Mesothelial cell of epicardium (in vitro differentiated cells): ENCODE measurements at regions not wholly inside any gene's neighbourhood (a gene's known extent, or its start where the extent isn't known, plus 50 kb on each side); places are given as distances from the start of the nearest gene placed in this dataset.

Experiments used
- DNase-seq, 2 experiments: peaks; one replicate each; pipeline ENCODE4 v3.0.0; 2021; ENCODE audit warnings: low spot score in 2 of 2; ENCODE audit not compliant: unreplicated experiment in 2 of 2
- H3K27ac Mint-ChIP-seq: 2 replicates; pipeline ENCODE4 v1.8.0; 2021; ENCODE audit warnings: mixed read lengths
- H3K27me3 Mint-ChIP-seq: 2 replicates; pipeline ENCODE4 v1.8.0; 2021; ENCODE audit warnings: low read depth, mixed read lengths
- H3K36me3 Mint-ChIP-seq: 2 replicates; pipeline ENCODE4 v1.8.0; 2021; ENCODE audit warnings: mixed read lengths
- H3K4me1 Mint-ChIP-seq: 2 replicates; pipeline ENCODE4 v1.8.0; 2021; ENCODE audit warnings: mixed read lengths
- H3K4me3 Mint-ChIP-seq: 2 replicates; pipeline ENCODE4 v1.8.0; 2021; ENCODE audit warnings: mild to moderate bottlenecking, moderate library complexity, mixed read lengths
- H3K9me3 Mint-ChIP-seq: 2 replicates; pipeline ENCODE4 v1.8.0; 2021; ENCODE audit warnings: mixed read lengths
- TF ChIP-seq, protein P1 (sequence below): fragments of 200-600 bp; sonication (generic); IDR thresholded peaks from one replicate; pipeline ENCODE4 v1.5.0; 2021; ENCODE audit warnings: antibody characterized with exemption; ENCODE audit not compliant: unreplicated experiment

DNA sequence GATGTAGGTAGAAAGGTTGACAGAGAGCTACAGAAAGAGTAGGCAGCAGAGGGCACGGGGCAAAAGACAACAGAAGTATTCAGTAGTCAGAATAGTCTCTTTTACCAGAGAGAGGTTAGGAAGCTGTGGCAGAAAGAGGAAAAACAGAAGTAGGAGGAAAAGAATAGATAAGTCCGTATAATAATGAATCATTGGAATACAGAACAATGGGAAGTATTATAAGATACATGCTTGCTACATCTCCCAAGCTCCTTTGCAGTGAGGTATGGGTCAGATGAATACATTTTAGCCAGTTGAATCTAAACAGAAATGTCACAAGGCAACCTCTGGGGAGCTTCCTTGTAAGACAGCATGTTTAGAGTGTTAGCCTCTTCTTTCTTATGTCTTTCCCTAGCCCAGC is 570.5 kb upstream of the CITED2 start:
- Mint-ChIP-seq H3K27ac (no peak overlapping the region), H3K27me3 (no peaks in the 10 kb centered on the region), H3K4me1 (peaks cover 22% of the 10 kb centered on the region), H3K36me3 (peaks cover 3% of the 10 kb centered on the region), H3K4me3 (no peak overlapping the region), H3K9me3 (peaks cover 19% of the 10 kb centered on the region)
- no peak for DNase-seq
- TF ChIP-seq, protein P1, sequence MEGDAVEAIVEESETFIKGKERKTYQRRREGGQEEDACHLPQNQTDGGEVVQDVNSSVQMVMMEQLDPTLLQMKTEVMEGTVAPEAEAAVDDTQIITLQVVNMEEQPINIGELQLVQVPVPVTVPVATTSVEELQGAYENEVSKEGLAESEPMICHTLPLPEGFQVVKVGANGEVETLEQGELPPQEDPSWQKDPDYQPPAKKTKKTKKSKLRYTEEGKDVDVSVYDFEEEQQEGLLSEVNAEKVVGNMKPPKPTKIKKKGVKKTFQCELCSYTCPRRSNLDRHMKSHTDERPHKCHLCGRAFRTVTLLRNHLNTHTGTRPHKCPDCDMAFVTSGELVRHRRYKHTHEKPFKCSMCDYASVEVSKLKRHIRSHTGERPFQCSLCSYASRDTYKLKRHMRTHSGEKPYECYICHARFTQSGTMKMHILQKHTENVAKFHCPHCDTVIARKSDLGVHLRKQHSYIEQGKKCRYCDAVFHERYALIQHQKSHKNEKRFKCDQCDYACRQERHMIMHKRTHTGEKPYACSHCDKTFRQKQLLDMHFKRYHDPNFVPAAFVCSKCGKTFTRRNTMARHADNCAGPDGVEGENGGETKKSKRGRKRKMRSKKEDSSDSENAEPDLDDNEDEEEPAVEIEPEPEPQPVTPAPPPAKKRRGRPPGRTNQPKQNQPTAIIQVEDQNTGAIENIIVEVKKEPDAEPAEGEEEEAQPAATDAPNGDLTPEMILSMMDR = no peak

- peaks cover 22% of the 10 kb centered on the region for H3K4me1 Mint-ChIP-seq
- peaks cover 11% of the 10 kb centered on the region for H3K9me3 Mint-ChIP-seq
- H3K36me3 Mint-ChIP-seq = peaks cover 3% of the 10 kb centered on the region
- H3K27ac Mint-ChIP-seq = peak overlapping the region; percentile 96
- TF ChIP-seq, protein P1 = no peak
- DNase-seq = no peak
- no peak overlapping the region for H3K4me3 Mint-ChIP-seq
- no peaks in the 10 kb centered on the region for H3K27me3 Mint-ChIP-seq
Measured at GRCh38 chr6:139944131-139944530, 569.7 kb upstream of the CITED2 start.

DNA sequence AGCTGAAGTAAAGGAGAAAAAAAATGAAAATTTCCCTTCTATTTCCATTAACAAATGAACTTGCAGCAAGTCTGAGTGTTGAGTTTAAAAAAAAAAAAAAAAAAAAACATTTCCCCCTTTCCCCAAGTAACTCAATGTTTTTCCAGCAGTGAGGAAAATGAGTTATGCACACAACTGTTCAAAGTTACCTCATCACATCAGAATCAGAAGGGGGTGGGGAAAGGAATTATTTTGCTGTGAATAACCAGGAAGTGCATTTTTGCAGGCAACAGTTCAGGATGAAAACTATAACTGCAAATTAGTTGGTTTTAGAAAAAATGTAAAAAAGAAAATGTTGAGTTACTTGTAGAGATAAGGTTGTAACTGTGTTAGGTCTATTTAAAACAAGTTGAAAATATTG is 568.9 kb upstream of the CITED2 start:
- Mint-ChIP-seq H3K27me3 (no peaks in the 10 kb centered on the region), H3K4me1 (peaks cover 22% of the 10 kb centered on the region), H3K36me3 (no peaks in the 10 kb centered on the region), H3K4me3 (no peak overlapping the region), H3K27ac (peak overlapping the region; percentile 96), H3K9me3 (peaks cover 4% of the 10 kb centered on the region)
- TF ChIP-seq, protein P1 = no peak
- no peak for DNase-seq

DNA sequence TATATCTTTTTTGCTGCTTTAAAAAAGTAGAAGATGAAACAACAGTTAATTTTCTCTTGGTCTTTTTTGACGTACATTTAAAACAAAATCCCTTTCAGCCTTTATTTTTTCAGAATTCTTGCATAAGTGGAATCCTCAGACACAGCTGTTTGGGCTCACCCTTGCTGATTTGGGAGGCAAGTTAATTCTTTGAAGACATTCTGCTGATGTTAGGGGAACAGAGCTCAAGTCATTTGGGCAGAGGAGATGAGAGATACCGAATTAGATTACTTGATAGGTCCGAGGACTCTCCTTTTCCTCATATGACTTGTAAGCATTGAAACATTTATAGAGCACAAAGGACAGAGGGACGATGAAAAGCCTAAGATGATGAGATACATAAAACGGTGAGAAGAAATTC is 567.9 kb upstream of the CITED2 start:
- H3K4me1 Mint-ChIP-seq = peaks cover 22% of the 10 kb centered on the region
- H3K4me3 Mint-ChIP-seq = no peak overlapping the region
- TF ChIP-seq, protein P1 = no peak
- H3K27me3 Mint-ChIP-seq = no peaks in the 10 kb centered on the region
- no peak for DNase-seq
- H3K36me3 Mint-ChIP-seq = no peaks in the 10 kb centered on the region
- peaks cover 3% of the 10 kb centered on the region for H3K9me3 Mint-ChIP-seq
- peak overlapping the region; percentile 96 for H3K27ac Mint-ChIP-seq

- Mint-ChIP-seq H3K27ac (peak overlapping the region; percentile 96), H3K27me3 (no peaks in the 10 kb centered on the region), H3K9me3 (peaks cover under 1% of the 10 kb centered on the region), H3K4me1 (peaks cover 22% of the 10 kb centered on the region), H3K4me3 (no peak overlapping the region), H3K36me3 (no peaks in the 10 kb centered on the region)
- TF ChIP-seq, protein P1 = no peak
- no peak for DNase-seq
Measured at GRCh38 chr6:139941826-139942225, 567.4 kb upstream of the CITED2 start.
